DOHH2 (cell line): ENCODE measurements at regions not wholly inside any gene's neighbourhood (a gene's known extent, or its start where the extent isn't known, plus 50 kb on each side); places are given as distances from the start of the nearest gene placed in this dataset.

ENCODE experiments used
- H3F3A ChIP-seq: fragments of 200-600 bp; sonication (generic), shearing (Covaris generic); 2 replicates; pipeline ENCODE4 v1.6.0; 2016; ENCODE audit warnings: antibody characterized with exemption, mild to moderate bottlenecking; ENCODE audit not compliant: control insufficient read depth, insufficient read depth
- H3K27ac ChIP-seq: fragments of 200-600 bp; sonication (generic); 2 replicates; pipeline ENCODE4 v1.5.1; 2014; ENCODE audit warnings: low read depth, mild to moderate bottlenecking, low read length, moderate library complexity
- H3K27me3 ChIP-seq: fragments of 200-600 bp; sonication (generic); 2 replicates; pipeline ENCODE4 v1.6.1; 2014; ENCODE audit warnings: mild to moderate bottlenecking, low read length, mixed read lengths; ENCODE audit not compliant: control insufficient read depth
- H3K36me3 ChIP-seq: fragments of 200-600 bp; sonication (generic); 2 replicates; pipeline ENCODE4 v1.6.1; 2014; ENCODE audit warnings: mild to moderate bottlenecking, low read length, moderate library complexity, mixed read lengths; ENCODE audit not compliant: control insufficient read depth
- H3K4me1 ChIP-seq: fragments of 200-600 bp; sonication (generic); 2 replicates; pipeline ENCODE4 v1.6.1; 2014; ENCODE audit warnings: mild to moderate bottlenecking, low read length, mixed read lengths; ENCODE audit not compliant: control insufficient read depth
- H3K4me2 ChIP-seq: fragments of 200-600 bp; sonication (generic); 2 replicates; pipeline ENCODE4 v1.6.0; 2014; ENCODE audit warnings: mild to moderate bottlenecking, low read length, moderate library complexity
- H3K4me3 ChIP-seq: fragments of 200-600 bp; sonication (generic); 2 replicates; pipeline ENCODE4 v1.5.1; 2014; ENCODE audit warnings: mild to moderate bottlenecking, low read length, mixed read lengths
- H3K79me2 ChIP-seq: fragments of 200-600 bp; sonication (generic); 2 replicates; pipeline ENCODE4 v1.6.1; 2014; ENCODE audit warnings: mild to moderate bottlenecking, low read length, mixed read lengths; ENCODE audit not compliant: control insufficient read depth
- H3K9me2 ChIP-seq: fragments of 200-600 bp; sonication (generic); replicated peaks from 2 replicates; pipeline ENCODE4 v1.6.1; 2014; ENCODE audit warnings: mild to moderate bottlenecking, low read length, mixed read lengths; ENCODE audit not compliant: control insufficient read depth
- H3K9me3 ChIP-seq: fragments of 200-600 bp; sonication (generic); 2 replicates; pipeline ENCODE4 v1.6.1; 2014; ENCODE audit warnings: antibody characterized with exemption, low read length, mixed read lengths; ENCODE audit not compliant: control insufficient read depth, insufficient read depth
- H4K20me1 ChIP-seq: fragments of 200-600 bp; sonication (generic); 2 replicates; pipeline ENCODE4 v1.6.0; 2014; ENCODE audit warnings: low read depth, mild to moderate bottlenecking, antibody characterized with exemption, low read length, moderate library complexity; ENCODE audit not compliant: control insufficient read depth, insufficient read depth
- CTCF ChIP-seq: fragments of 200-600 bp; sonication (generic); IDR thresholded peaks from one replicate; pipeline ENCODE4 v1.5.1; 2014; ENCODE audit warnings: antibody characterized with exemption, mild to moderate bottlenecking, low read depth, low read length; ENCODE audit not compliant: poor library complexity, severe bottlenecking
- EZH2phosphoT487 ChIP-seq: fragments of 200-600 bp; sonication (generic); IDR thresholded peaks from 2 replicates; pipeline ENCODE4 v1.6.1; 2017; ENCODE audit warnings: borderline replicate concordance, mild to moderate bottlenecking, antibody characterized with exemption, low read length, moderate library complexity, mixed read lengths

- Histone ChIP-seq H3K4me3 (no peak overlapping the region), H3F3A (no peaks in the 10 kb centered on the region), H4K20me1 (no peaks in the 10 kb centered on the region), H3K27me3 (no peaks in the 10 kb centered on the region), H3K9me3 (no peaks in the 10 kb centered on the region), H3K36me3 (no peaks in the 10 kb centered on the region), H3K4me1 (no peaks in the 10 kb centered on the region), H3K4me2 (no peak overlapping the region), H3K27ac (no peak overlapping the region), H3K79me2 (no peaks in the 10 kb centered on the region), H3K9me2 (no peaks in the 10 kb centered on the region)
- no peak for TF ChIP-seq EZH2phosphoT487
- no peak for TF ChIP-seq CTCF
Measured at GRCh38 chr2:15802657-15803542, 137.4 kb upstream of the MYCN start.

- no peaks in the 10 kb centered on the region for H3K27me3 ChIP-seq
- no peaks in the 10 kb centered on the region for H3K79me2 ChIP-seq
- H4K20me1 ChIP-seq = no peaks in the 10 kb centered on the region
- H3K4me3 ChIP-seq = no peak overlapping the region
- no peaks in the 10 kb centered on the region for H3K36me3 ChIP-seq
- no peak overlapping the region for H3K27ac ChIP-seq
- no peak overlapping the region for H3K4me2 ChIP-seq
- H3K4me1 ChIP-seq = no peaks in the 10 kb centered on the region
- no peaks in the 10 kb centered on the region for H3K9me2 ChIP-seq
- no peaks in the 10 kb centered on the region for H3K9me3 ChIP-seq
- no peaks in the 10 kb centered on the region for H3F3A ChIP-seq
- TF ChIP-seq CTCF (no peak), EZH2phosphoT487 (no peak)
Measured at GRCh38 chr2:15803543-15804245, 136.7 kb upstream of the MYCN start.

GRCh38 chr2:15804246-15804619 lies 136.1 kb upstream of the MYCN start:
- Histone ChIP-seq H3K79me2 (no peaks in the 10 kb centered on the region), H3K9me3 (no peaks in the 10 kb centered on the region), H3F3A (no peaks in the 10 kb centered on the region), H3K36me3 (no peaks in the 10 kb centered on the region), H3K9me2 (no peaks in the 10 kb centered on the region), H3K4me1 (no peaks in the 10 kb centered on the region), H4K20me1 (no peaks in the 10 kb centered on the region), H3K27me3 (no peaks in the 10 kb centered on the region), H3K4me2 (no peak overlapping the region), H3K4me3 (no peak overlapping the region), H3K27ac (no peak overlapping the region)
- no peak for TF ChIP-seq EZH2phosphoT487
- TF ChIP-seq CTCF = no peak
